Gastroesophageal sphincter (tissue), 3 donors: ENCODE measurements at regions not wholly inside any gene's neighbourhood (a gene's known extent, or its start where the extent isn't known, plus 50 kb on each side); places are given as distances from the start of the nearest gene placed in this dataset.

Experiments
- EP300 ChIP-seq: sonication (generic); formaldehyde crosslinking; IDR thresholded peaks from one replicate; pipeline ENCODE4 v1.6.1; 2017; ENCODE audit warnings: antibody characterized with exemption, mild to moderate bottlenecking
- POLR2AphosphoS5 ChIP-seq: sonication (generic); formaldehyde crosslinking; IDR thresholded peaks from one replicate; pipeline ENCODE4 v1.6.1; 2017; ENCODE audit warnings: antibody characterized with exemption
- TF ChIP-seq, protein P1 (sequence below), 4 experiments: fragments of 200-600 bp in 2 of 4; fragments of 450-650 bp in 2 of 4; sonication (generic) in 1 of 4; IDR thresholded peaks; one replicate each; pipeline ENCODE4 v1.5.1; 2017 to 2019; ENCODE audit warnings: antibody characterized with exemption in 4 of 4, mild to moderate bottlenecking in 2 of 4, moderate library complexity in 2 of 4

- TF ChIP-seq, protein P1, sequence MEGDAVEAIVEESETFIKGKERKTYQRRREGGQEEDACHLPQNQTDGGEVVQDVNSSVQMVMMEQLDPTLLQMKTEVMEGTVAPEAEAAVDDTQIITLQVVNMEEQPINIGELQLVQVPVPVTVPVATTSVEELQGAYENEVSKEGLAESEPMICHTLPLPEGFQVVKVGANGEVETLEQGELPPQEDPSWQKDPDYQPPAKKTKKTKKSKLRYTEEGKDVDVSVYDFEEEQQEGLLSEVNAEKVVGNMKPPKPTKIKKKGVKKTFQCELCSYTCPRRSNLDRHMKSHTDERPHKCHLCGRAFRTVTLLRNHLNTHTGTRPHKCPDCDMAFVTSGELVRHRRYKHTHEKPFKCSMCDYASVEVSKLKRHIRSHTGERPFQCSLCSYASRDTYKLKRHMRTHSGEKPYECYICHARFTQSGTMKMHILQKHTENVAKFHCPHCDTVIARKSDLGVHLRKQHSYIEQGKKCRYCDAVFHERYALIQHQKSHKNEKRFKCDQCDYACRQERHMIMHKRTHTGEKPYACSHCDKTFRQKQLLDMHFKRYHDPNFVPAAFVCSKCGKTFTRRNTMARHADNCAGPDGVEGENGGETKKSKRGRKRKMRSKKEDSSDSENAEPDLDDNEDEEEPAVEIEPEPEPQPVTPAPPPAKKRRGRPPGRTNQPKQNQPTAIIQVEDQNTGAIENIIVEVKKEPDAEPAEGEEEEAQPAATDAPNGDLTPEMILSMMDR (IDR thresholded peaks at IDR 0.05): no peak
- no peak for TF ChIP-seq EP300
- TF ChIP-seq POLR2AphosphoS5: no peak
Measured at GRCh38 chr5:157926977-157927376, 68.0 kb upstream of the CLINT1 start.
